AG08396 (cell line): ENCODE measurements at regions not wholly inside any gene's neighbourhood (a gene's known extent, or its start where the extent isn't known, plus 50 kb on each side); places are given as distances from the start of the nearest gene placed in this dataset.

Source experiments
- DNase-seq: peaks from one replicate; pipeline ENCODE4 v3.0.0; 2012; ENCODE audit warnings: low spot score, mixed read lengths

DNA sequence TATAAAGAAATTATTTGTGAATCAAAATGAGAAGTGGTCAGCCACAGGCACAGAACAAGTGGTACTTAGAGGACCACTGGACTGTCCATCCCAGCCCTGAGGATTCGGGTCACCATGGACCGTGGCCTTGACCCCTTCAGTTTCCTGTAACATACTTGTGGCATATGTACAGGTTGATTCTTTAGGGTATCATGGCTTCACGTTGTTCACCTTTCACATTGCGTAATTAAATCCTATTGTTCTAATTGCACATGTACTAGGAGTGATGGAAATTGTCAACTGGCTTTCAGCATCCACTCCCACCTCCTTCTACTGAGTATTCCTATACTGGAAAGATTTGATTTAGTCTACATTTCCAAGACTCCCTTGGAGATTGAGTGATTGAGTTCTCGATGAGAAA, 148.3 kb upstream of the GJB5 start:
- DNase-seq: no peak

GRCh38 chr1:34610063-34610462, 144.8 kb upstream of the GJB5 start:
- no peak for DNase-seq

DNA sequence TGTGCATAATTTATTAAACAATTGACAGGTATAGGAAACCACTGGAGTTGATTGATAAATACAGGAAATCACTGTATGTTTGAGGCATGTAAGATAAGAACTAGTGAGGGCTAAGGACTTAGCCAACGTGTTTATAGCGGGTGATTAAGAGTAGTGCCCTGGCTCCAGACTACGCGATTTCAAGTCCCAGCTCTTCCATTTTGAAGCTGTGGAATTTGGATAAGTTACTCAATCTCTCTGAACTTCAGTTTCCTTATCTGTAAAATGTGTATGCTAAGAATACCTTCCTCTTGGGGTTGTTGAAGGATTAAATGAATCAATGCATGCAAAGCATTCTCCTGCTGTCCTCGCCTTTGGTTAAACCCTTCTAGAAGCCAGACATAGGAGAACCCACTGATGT, 143.3 kb upstream of the GJB5 start:
- DNase-seq: no peak

DNA sequence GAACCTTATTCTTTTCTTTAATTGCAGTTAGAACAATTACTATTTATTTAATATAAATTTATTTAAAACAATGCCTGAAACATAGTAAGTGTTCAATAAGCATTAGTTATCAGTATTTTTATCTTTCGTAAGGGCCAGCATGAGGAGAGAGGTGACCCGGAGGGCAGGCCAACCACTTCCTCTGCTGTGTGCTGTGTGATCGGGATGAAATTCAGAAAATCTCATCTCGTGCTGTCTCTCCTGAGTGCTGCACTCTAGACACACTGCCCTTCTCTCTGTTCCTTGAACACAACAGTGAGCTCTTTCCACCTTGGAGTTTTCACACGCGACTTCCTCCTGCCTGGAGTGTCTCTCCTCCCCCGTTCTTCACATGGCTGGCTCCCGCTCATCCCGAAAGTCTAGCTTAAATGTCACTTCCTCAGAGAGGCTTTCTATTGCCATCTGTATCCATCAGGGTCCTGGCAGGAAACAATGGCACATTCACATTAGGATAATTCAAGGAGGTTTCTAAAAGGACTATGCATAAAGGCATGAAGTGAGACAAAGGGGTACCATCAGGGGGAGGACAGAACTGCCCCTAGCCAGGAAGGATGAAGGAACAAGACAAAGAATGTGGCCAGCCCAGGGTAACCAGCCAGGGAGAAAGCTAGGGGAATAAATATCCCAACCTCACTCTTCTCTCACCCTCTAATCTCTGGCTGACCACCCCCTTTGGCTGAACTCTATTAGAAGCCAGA, 142.6 kb upstream of the GJB5 start:
- no peak for DNase-seq

- DNase-seq: no peak
Measured at GRCh38 chr1:34617321-34618118, 137.3 kb upstream of the GJB5 start.

GRCh38 chr1:34618381-34618780, 136.5 kb upstream of the GJB5 start:
- no peak for DNase-seq

DNA sequence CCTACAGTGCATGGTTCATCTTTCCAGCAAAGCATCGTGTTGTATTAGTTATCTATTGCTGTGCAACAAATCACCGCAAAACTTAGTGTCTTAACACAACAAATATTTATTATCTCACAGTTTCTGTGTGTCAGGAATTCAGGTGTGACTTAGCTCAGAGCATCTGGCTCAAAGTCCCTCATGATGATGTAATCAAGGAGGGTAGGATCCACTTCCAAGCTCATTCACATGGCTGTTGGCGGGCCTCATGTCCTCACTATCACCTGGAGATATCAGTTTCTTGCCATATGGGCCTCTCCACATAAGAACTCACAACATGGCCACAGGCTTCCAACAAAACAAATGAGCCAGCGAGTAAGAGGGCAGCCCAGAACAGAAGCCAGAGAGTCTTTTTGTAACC, 135.6 kb upstream of the GJB5 start:
- no peak for DNase-seq

DNA sequence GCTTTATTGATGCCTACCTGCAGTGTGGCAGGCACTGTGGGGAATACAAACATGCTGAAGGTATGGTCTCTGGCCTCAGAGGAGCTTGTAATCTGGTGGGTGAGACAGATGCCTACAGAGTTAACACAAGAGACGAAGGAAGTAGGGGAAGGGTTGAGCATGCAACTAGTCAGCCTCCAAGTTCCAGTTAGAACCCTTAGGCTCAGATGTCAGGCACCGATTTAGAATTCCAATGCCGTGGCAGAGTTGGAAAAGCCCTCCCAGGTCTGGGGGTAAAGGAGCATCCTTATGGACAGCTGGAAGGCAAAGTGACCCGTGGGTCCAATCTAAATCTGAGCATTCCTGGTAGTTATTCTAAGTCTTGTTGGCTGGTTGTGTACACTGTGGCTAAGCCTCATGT, 132.9 kb upstream of the GJB5 start:
- DNase-seq: no peak

GRCh38 chr1:34625521-34626015, 129.3 kb upstream of the GJB5 start:
- no peak for DNase-seq

GRCh38 chr1:34627465-34628240, 127.2 kb upstream of the GJB5 start:
- DNase-seq: no peak

DNA sequence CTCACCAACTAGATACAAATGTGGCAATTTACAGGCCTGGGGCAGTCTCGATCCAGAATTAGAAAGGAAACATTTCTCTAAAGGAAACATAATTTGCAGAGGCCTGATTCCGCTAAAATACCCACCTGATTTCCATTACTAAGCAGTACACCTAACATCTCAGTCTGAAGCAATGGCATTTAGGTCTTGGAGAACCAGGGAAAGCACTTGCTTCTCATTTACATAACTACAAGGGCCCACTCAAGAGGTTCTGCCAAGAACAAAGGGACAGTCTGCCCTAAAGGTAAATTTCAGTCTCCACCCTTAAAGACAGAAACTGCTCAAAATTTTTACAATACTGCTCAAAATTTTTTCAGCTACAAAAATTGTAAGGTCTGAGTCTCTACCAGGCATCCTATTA, 123.7 kb upstream of the GJB5 start:
- DNase-seq: no peak

GRCh38 chr1:34639701-34640100, 115.1 kb upstream of the GJB5 start:
- DNase-seq: no peak

DNA sequence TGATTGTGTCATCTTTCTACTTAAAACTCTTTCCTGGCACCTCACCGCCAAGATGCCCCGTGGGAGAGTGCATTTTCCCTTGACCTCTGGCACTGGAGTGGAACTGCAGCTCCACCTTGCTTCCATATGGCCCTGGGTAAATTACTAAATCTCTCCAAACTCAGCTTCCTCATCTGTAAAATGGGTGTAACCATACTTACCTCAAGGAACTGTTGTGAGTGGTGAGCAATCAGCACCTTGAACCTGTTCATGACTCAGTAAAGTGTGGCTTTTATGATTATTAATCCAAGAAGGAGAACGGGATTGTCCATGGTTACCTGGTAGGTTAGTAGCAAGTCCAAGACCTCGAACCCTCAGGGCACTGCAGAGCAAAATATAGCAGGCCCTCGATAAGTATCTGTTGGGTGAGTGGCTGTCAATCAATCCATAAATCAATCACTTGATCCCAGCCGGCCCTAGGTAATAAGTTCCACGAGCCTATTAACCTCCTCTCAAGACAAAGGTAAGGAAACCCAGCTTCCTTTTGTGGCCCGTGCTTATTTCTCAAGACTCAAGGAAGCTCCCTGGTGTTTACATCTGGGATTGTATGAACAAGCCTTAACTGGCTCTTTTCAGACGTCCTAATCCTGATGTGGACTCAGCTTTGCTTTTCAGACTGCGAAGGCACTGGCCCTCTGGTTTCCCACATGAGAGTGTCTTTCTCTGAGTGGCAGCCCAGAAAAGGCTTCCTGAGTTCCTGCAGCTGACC, 114.0 kb upstream of the GJB5 start:
- DNase-seq: no peak

- no peak for DNase-seq
Measured at GRCh38 chr1:34642679-34643078, 112.2 kb upstream of the GJB5 start.

DNA sequence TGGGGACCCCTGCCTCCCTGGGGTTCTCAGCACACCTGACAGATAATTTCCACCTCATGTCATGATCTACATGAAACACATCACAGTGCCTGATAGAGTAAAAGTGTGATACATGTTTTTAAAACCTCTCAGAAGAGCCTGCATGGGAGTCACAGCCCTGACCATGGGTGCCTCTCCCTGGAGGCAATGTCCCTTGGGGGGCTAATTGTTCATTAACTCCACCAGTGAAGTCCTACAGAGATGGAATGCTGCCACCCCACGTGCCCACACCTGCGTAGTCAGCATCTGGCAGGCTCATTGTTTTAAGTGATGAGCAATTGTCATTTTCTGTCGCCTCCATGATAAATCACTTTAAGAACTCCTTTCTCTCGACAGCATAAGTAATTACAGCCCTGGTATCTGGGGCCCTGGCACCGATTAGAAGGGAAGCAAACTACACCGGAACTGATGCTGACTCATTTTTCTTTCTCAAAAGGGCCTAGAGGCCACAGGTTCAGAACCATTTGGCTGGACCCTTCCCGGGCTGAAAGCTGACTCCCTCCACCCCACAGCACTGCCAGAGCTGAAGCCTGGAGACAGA, 109.6 kb upstream of the GJB5 start:
- no peak for DNase-seq

GRCh38 chr1:34645919-34646318, 108.9 kb upstream of the GJB5 start:
- DNase-seq: no peak

GRCh38 chr1:34648501-34648900, 106.3 kb upstream of the GJB5 start:
- no peak for DNase-seq

GRCh38 chr1:34650090-34650489, 104.8 kb upstream of the GJB5 start:
- DNase-seq: no peak

DNA sequence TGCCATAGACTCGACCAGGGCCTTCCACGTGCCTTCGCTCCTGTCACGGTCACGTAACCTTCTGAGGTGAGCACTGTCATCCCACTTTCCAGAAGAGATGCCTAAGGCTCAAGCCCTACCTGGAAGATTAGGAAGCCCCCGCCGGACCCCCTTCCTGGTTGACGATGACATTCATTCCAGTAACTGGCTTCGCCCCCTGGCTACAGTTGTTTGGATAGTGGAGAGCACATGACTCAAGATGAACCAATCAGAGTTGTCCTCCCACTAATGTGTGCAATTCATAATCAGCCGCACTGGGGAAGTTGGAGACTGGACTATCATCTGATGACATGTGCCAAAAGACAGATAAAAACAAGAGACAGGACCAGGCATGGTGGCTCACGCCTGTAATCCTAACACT, 104.0 kb upstream of the GJB5 start:
- no peak for DNase-seq

DNA sequence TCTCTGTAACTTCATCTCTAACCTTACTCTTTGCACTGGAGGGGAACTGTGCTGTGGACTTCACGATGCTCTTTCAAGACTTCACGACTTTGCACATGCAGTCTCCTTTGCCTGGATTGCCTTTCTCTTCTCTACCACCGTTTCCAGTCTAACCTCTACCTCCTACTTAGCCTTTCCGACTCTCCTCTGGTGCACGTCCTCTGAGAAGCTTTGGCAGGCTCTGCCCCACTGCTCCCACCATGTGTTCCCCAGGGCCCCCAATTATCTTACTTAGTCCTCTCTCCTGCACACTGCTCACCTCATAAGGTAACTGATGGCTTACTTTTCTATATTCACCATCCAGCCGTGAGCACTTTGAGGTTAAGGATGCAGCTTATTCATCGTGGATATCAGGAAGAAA, 101.7 kb upstream of the GJB5 start:
- no peak for DNase-seq

DNA sequence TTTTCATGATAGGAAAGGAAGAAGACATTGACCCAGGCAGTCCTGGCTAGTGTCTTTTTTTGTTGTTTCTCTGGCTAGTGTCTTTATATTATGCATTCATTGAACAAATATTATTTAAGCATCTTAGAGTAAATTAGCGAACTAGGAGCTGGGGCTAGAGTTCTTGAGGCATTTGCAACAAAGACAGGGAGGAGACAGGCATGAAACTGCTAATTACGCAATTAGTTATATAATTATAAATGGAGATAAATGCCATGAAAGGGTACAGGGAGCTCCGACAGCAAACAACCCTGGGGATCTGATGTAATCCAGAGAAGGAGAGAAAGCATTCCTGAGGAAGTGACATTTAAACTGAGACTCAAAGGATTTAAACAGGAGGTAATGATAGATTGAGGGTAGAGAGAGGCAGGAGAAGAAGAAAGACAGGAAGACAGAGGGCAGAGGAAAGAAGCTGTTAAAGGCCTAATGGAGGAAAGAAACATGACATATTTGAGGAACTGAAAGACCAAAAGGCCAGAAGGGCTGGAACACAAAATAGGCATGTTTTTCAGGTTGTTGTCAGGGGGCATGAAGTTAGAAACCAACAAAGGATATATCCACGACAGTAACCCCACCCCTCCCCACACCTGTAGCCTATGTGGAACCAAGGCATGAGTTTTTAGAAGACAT, 99.5 kb upstream of the GJB5 start:
- DNase-seq: no peak
